Keratinocyte (primary cell): ENCODE measurements at regions not wholly inside any gene's neighbourhood (a gene's known extent, or its start where the extent isn't known, plus 50 kb on each side); places are given as distances from the start of the nearest gene placed in this dataset.

Source experiments
- DNase-seq: peaks from one replicate; pipeline ENCODE4 v3.0.0-alpha.2; 2011; ENCODE audit warnings: low read depth, missing footprints, low spot score
- FAIRE-seq: peaks from 2 replicates; lab custom pipeline; 2011; peaks lifted over from hg19 to GRCh38; lab: Jason Lieb, UNC
- H2AFZ ChIP-seq: 2 replicates; pipeline ENCODE4 v1.6.0; 2012; ENCODE audit warnings: low read length, control low read depth, inconsistent platforms; ENCODE audit not compliant: control insufficient read depth
- H3K27ac ChIP-seq: 2 replicates; pipeline ENCODE4 v1.5.1; 2011; ENCODE audit warnings: low read length; ENCODE audit not compliant: control insufficient read depth, insufficient read depth
- H3K27me3 ChIP-seq: 3 replicates; pipeline ENCODE4 v1.6.0; 2011; ENCODE audit warnings: low read length; ENCODE audit not compliant: control insufficient read depth, insufficient read depth; ENCODE audit errors: extremely low read depth
- H3K36me3 ChIP-seq, 2 experiments: 2 replicates in 1 of 2; 3 replicates in 1 of 2; pipeline ENCODE4 v1.5.1; 2011; ENCODE audit warnings: low read length in 2 of 2, mild to moderate bottlenecking in 1 of 2; ENCODE audit not compliant: control insufficient read depth in 2 of 2, insufficient read depth in 2 of 2; ENCODE audit errors: extremely low read depth in 1 of 2
- H3K4me1 ChIP-seq: 3 replicates; pipeline ENCODE4 v1.5.1; 2011; ENCODE audit warnings: low read length; ENCODE audit not compliant: control insufficient read depth, insufficient read depth; ENCODE audit errors: extremely low read depth
- H3K4me2 ChIP-seq: 3 replicates; pipeline ENCODE4 v1.6.0; 2011; ENCODE audit warnings: low read depth, low read length; ENCODE audit not compliant: control insufficient read depth, insufficient read depth; ENCODE audit errors: extremely low read depth
- H3K4me3 ChIP-seq, 3 experiments: fragments of 200-600 bp in 1 of 3; sonication (generic) in 1 of 3; 2 replicates in 2 of 3; 3 replicates in 1 of 3; pipeline ENCODE4 v1.5.1; 2011 to 2016; ENCODE audit warnings: low read length in 3 of 3, mild to moderate bottlenecking in 3 of 3, control low read depth in 2 of 3, inconsistent platforms in 1 of 3, low read depth in 1 of 3, mixed read lengths in 1 of 3, mixed run types in 1 of 3, moderate library complexity in 1 of 3; ENCODE audit not compliant: control insufficient read depth in 2 of 3, insufficient read depth in 2 of 3; ENCODE audit errors: extremely low read depth in 1 of 3
- H3K79me2 ChIP-seq: 2 replicates; pipeline ENCODE4 v1.6.0; 2012; ENCODE audit warnings: low read length; ENCODE audit not compliant: control insufficient read depth, insufficient read depth
- H3K9ac ChIP-seq: 3 replicates; pipeline ENCODE4 v1.6.0; 2011; ENCODE audit warnings: low read length; ENCODE audit not compliant: control insufficient read depth, insufficient read depth; ENCODE audit errors: extremely low read depth
- H3K9me1 ChIP-seq: 3 replicates; pipeline ENCODE4 v1.6.0; 2011; ENCODE audit warnings: low read length; ENCODE audit not compliant: control insufficient read depth, insufficient read depth; ENCODE audit errors: extremely low read depth
- H3K9me3 ChIP-seq: 2 replicates; pipeline ENCODE4 v1.5.1; 2012; ENCODE audit warnings: low read depth, low read length; ENCODE audit not compliant: control insufficient read depth
- H4K20me1 ChIP-seq: 3 replicates; pipeline ENCODE4 v1.6.0; 2011; ENCODE audit warnings: low read length; ENCODE audit not compliant: control insufficient read depth, insufficient read depth; ENCODE audit errors: extremely low read depth
- CTCF ChIP-seq, 3 experiments: IDR thresholded peaks in 1 of 3; conservative IDR thresholded peaks in 1 of 3; optimal IDR thresholded peaks in 1 of 3; 2 replicates in 2 of 3; 3 replicates in 1 of 3; pipeline versions ENCODE3 to v1.5.1; 2011; ENCODE audit warnings: low read length in 3 of 3, mild to moderate bottlenecking in 3 of 3, moderate library complexity in 2 of 3, control low read depth in 1 of 3, inconsistent platforms in 1 of 3; ENCODE audit not compliant: insufficient read depth in 2 of 3; ENCODE audit errors: extremely low read depth in 1 of 3
- EZH2 ChIP-seq: IDR thresholded peaks from one replicate; pipeline ENCODE4 v1.6.1; 2012; ENCODE audit warnings: inconsistent platforms, mild to moderate bottlenecking, low read length, moderate library complexity
- dilution Hi-C: fragments of 300-500 bp; cut with MboI; formaldehyde crosslinking; loops from one replicate; pipeline ENCODE4 v1.7.0; 2020; ENCODE audit warnings: low sequenced_read_pairs; ENCODE audit not compliant: extremely low pct_ligation_motif_present

- Histone ChIP-seq H3K27ac (no peak overlapping the region), H3K9me3 (no peaks in the 10 kb centered on the region), H4K20me1 (no peaks in the 10 kb centered on the region), H3K36me3 (no peaks in the 10 kb centered on the region), H3K4me2 (no peak overlapping the region), H3K4me3 (no peak overlapping the region), H2AFZ (no peak overlapping the region), H3K27me3 (no peaks in the 10 kb centered on the region), H3K79me2 (no peaks in the 10 kb centered on the region), H3K9me1 (no peaks in the 10 kb centered on the region), H3K4me1 (no peaks in the 10 kb centered on the region), H3K9ac (no peak overlapping the region)
- DNase-seq (no peak), FAIRE-seq (no peak)
- dilution Hi-C loops: no loop called here
- no peak for TF ChIP-seq EZH2
- no peak for TF ChIP-seq CTCF (optimal IDR thresholded peaks at IDR 0.05 in 1 of 3, IDR thresholded peaks at IDR 0.05 in 1 of 3, conservative IDR thresholded peaks at IDR 0.05 in 1 of 3; ENCODE audit: extremely low read depth in 1 of 3, insufficient read depth in 2 of 3, low read length in 3 of 3)
Observed at GRCh38 chr12:114838480-114838879, 154.5 kb upstream of the TBX3 start.

DNA sequence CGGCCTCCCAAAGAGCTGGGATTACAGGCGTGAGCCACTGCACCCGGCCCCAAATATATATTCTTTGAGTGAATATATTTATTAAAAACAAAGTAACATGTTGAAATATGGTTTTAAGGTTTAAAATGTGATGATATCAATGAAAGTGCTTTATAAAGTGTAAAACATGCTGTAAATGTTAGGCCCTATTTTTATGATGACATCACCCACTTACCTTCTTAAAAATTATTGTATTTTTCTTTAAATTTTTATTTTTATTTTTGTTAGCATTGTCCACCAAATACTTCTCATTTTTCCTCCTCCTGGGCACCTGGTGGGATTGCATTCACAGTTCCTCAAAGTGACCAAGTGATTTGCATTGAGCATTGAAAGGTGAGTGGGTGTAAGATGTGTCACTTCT, 152.6 kb upstream of the TBX3 start:
- Histone ChIP-seq H3K36me3 (no peaks in the 10 kb centered on the region), H3K4me3 (no peak overlapping the region), H3K27me3 (no peaks in the 10 kb centered on the region), H3K4me1 (no peaks in the 10 kb centered on the region), H3K9ac (no peak overlapping the region), H3K4me2 (no peak overlapping the region), H3K9me1 (no peaks in the 10 kb centered on the region), H2AFZ (no peak overlapping the region), H4K20me1 (no peaks in the 10 kb centered on the region), H3K27ac (no peak overlapping the region), H3K9me3 (no peaks in the 10 kb centered on the region), H3K79me2 (no peaks in the 10 kb centered on the region)
- dilution Hi-C loops: no loop called here
- DNase-seq (no peak), FAIRE-seq (no peak)
- TF ChIP-seq CTCF (optimal IDR thresholded peaks at IDR 0.05 in 1 of 3, IDR thresholded peaks at IDR 0.05 in 1 of 3, conservative IDR thresholded peaks at IDR 0.05 in 1 of 3; ENCODE audit: extremely low read depth in 1 of 3, insufficient read depth in 2 of 3, low read length in 3 of 3) (no peak), EZH2 (no peak)
